Liver (tissue), 7 donors: ENCODE measurements at regions not wholly inside any gene's neighbourhood (a gene's known extent, or its start where the extent isn't known, plus 50 kb on each side); places are given as distances from the start of the nearest gene placed in this dataset.
A peak's percentile ranks its signal among the peaks of the same experiment; 100 is the strongest.
"Not testable (repeated sequence)": the region's sequence is repeated elsewhere in the genome, so short reads cannot be mapped to it uniquely, and the experiment has no call there.

Experiments
- DNase-seq: peaks from one replicate; pipeline ENCODE4 v3.0.0-alpha.2; 2017; ENCODE audit warnings: low spot score
- H3K27ac ChIP-seq, 2 donors: one replicate each; pipeline ENCODE4 v1.7.0; 2013; ENCODE audit warnings: inconsistent platforms in 2 of 2, low read length in 2 of 2, control low read depth in 1 of 2, low read depth in 1 of 2, mild to moderate bottlenecking in 1 of 2
- H3K27me3 ChIP-seq, 4 donors: one replicate each; pipeline versions ENCODE4 v1.6.1 to v1.7.0; 2013; ENCODE audit warnings: low read length in 3 of 4, inconsistent platforms in 1 of 4, mild to moderate bottlenecking in 1 of 4, moderate library complexity in 1 of 4; ENCODE audit not compliant: control insufficient read depth in 4 of 4, insufficient read depth in 4 of 4
- H3K36me3 ChIP-seq, 4 donors: one replicate each; pipeline versions ENCODE4 v1.6.1 to v1.7.0; 2013; ENCODE audit warnings: low read length in 3 of 4, mild to moderate bottlenecking in 3 of 4, low read depth in 1 of 4, moderate library complexity in 1 of 4; ENCODE audit not compliant: control insufficient read depth in 4 of 4, insufficient read depth in 3 of 4
- H3K4me1 ChIP-seq, 4 donors: one replicate each; pipeline versions ENCODE4 v1.6.1 to v1.7.0; 2013; ENCODE audit warnings: low read length in 3 of 4, mild to moderate bottlenecking in 3 of 4, moderate library complexity in 1 of 4; ENCODE audit not compliant: control insufficient read depth in 4 of 4, insufficient read depth in 4 of 4
- H3K4me3 ChIP-seq, 3 donors: one replicate each; pipeline versions ENCODE4 v1.6.1 to v1.7.0; 2013; ENCODE audit warnings: low read length in 3 of 3, control low read depth in 1 of 3, low read depth in 1 of 3, mild to moderate bottlenecking in 1 of 3
- H3K9ac ChIP-seq, 2 donors: one replicate each; pipeline ENCODE4 v1.7.0; 2013; ENCODE audit warnings: low read length in 2 of 2, mild to moderate bottlenecking in 2 of 2, moderate library complexity in 2 of 2, control low read depth in 1 of 2, low read depth in 1 of 2
- H3K9me3 ChIP-seq, 4 donors: one replicate each; pipeline versions ENCODE4 v1.6.1 to v1.7.0; 2013; ENCODE audit warnings: low read length in 3 of 4; ENCODE audit not compliant: control insufficient read depth in 4 of 4
- NR2F2 ChIP-seq: IDR thresholded peaks from 2 replicates; pipeline ENCODE4 v1.6.1; 2016; ENCODE audit warnings: antibody characterized with exemption
- RAD21 ChIP-seq, 2 donors: IDR thresholded peaks; 2 replicates each; pipeline ENCODE4 v1.6.1; 2016; ENCODE audit warnings: antibody characterized with exemption in 2 of 2, mild to moderate bottlenecking in 2 of 2
- WGBS: extraction: QIAGEN DNeasy Blood & Tissue Kit; methylation state at CpG from one replicate; pipeline ENCODE4 v1.1.7; 2013; 5-methylcytosine and 5-hydroxymethylcytosine counted together
- donor health status: healthy.
- donor health status: healthy.
- donor health status: healthy.
- donor health status: healthy.

DNA sequence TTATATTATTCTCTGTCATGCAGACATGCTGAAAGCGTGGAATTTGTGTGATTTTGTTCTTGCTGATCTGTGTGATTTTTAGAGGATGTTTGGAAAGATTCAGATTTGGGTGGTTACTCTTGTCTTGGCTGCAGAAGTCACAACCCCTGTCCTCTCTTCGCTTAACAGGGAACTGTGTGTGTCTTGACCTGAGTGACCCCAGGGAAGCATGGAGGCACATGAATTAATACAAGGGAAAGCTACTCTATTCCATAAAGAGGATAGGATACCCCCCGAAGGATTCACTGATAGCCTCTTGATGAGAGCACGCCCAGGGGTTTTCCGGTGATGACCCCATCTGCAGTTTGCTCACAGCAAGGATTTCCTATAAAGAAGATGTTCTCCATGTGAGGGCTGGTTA, 168.8 kb upstream of the ZNF469 start:
- not testable (repeated sequence) for DNase-seq, H3K4me3 ChIP-seq, H3K9me3 ChIP-seq, H3K4me1 ChIP-seq, H3K27ac ChIP-seq, H3K36me3 ChIP-seq, H3K9ac ChIP-seq, H3K27me3 ChIP-seq
- WGBS, result 70% methylated on average over 4 of the region's 5 CpGs
- peak; percentile 70 for TF ChIP-seq NR2F2

DNA sequence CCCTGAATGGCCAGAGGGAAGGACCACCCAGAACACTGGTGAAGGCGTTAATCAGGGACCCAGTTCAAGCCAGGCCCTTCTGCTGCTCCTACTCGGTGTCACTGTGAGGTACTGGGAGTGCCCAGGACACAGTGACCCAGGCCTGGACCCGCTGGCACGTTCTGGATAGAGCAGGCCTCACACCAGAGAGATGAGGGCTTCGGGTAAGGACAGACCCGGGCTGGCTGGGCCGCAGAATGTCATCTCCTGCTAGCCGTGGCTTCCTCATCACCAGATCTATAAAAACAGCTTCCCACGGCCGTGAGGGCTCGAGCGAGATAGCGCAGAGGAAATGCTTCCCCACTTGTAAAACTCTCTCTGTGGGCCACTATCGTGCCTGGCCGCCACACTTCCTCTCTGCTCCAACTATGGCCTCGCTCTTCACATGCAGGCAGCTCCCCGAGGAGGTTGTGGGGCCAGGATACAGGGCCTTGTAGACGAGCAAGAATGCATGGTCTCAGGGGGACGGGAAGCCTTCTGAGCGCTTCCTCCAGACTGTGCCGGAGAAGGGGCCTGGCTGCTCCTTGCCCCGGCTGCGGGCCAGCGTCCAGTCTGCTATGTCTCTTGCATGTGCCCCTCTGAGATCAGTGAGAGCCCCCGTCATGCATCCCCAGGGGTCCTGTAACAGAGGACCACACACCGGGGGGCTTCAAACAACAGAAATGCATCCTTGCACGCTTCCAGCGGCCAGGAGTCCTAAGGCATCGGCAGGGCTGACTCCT, 161.6 kb upstream of the ZNF469 start:
- not testable (repeated sequence) for H3K9ac ChIP-seq, H3K4me3 ChIP-seq, DNase-seq, H3K9me3 ChIP-seq, H3K27me3 ChIP-seq, H3K36me3 ChIP-seq, H3K4me1 ChIP-seq
- H3K27ac ChIP-seq, result peak overlapping the region in 1 of 2 donors; percentile 35
- 67% methylated on average over 29 of the region's 29 CpGs for WGBS
- TF ChIP-seq RAD21 (IDR thresholded peaks at IDR 0.05), result peak in 1 of 2 donors; percentile 18
- TF ChIP-seq NR2F2, result peak; percentile 50

DNA sequence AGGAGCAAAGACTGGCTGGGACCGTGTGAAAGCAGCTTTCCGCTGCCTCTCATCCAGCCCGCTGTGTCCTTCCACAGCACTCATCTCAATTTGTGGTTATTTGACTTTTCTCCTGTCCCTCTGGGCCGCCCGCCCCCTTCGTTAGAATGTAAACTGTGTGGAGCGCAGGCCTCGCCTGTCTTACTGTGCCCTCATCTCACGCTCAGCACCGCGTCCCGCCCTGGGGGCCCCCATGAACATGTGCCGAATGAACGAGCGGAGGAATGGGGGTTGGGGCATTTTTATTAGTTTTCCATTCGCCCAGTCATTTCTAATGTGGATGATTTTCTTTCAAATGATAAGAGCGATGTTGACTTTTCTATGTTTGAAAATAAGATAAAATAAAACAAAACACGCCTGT, 159.1 kb upstream of the ZNF469 start:
- not testable (repeated sequence) for H3K4me3 ChIP-seq, H3K27me3 ChIP-seq, H3K9me3 ChIP-seq, H3K4me1 ChIP-seq, H3K27ac ChIP-seq, DNase-seq, H3K36me3 ChIP-seq, H3K9ac ChIP-seq
- WGBS, result 74% methylated on average over 18 of the region's 18 CpGs

DNA sequence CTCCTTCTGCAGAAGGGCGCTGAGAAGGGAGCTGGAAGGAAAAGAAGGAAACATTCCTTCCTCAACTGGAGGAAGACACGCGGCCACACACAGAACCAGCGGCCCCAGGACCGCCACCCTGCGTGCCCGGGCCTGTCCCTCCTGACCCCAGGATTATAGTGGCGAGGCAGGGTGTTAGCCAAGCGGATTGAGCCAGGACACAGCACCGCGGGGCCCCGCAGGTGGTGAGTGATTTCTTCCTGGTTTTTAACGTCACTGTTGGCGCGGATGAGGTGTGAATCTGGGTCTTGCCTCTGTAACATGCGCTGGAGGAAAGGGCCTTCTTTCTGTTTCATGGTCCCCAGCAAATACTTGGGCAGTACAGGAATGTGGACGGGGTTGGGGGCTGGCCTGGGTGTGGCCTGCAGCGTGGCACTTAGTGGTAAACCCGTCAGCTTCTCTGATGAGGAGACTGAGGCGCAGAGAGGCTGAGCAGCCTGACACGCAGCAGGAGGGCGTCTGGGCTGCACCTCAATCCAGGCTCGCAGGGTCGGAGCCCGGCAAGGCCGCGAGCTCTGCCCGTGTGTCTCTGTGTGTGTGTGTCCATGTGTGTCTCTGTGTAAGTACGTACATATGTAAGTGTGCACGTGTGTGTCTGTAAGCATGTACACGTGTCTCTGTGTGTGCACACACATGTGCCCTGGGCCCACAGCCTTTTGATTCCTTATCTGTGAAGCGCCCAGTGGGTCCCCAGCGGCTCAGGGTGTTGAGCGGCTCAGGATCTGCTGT, 158.4 kb upstream of the ZNF469 start:
- H3K36me3 ChIP-seq, H3K27me3 ChIP-seq, DNase-seq, H3K4me1 ChIP-seq, H3K9me3 ChIP-seq, H3K27ac ChIP-seq, H3K4me3 ChIP-seq, H3K9ac ChIP-seq: not testable (repeated sequence)
- 85% methylated on average over 34 of the region's 34 CpGs for WGBS

DNA sequence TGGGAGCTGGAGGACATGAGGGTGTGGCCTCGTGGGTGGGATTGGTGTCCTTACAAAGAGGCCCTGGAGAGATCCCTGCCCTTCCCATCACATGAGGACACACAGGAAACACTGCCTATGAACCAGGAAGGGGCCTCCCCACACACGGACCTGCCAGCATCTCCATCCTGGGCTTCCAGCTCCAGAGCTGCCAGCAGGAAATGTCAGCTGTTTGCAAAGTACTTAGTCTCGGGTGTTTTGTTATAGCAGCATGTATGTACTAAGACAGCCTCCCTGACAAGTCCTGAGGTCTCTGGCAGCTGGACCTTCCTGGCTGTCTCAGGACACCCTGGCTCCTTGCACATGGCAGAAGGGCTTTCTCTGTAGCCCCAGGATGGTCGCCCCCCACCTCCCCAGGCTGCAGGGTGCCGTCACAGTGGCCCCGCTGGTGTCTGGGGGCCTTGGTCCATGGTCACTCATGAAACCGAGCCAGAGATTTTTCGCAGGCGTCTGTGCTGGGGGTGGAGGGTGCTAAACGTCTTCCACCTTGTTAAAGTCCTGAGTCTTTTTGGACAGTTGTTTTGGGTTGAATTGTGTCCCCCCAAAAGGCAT, 157.0 kb upstream of the ZNF469 start:
- not testable (repeated sequence) for H3K27ac ChIP-seq, H3K27me3 ChIP-seq, H3K9me3 ChIP-seq, H3K36me3 ChIP-seq, H3K9ac ChIP-seq, H3K4me1 ChIP-seq, DNase-seq, H3K4me3 ChIP-seq
- 79% methylated on average over 10 of the region's 10 CpGs for WGBS

DNA sequence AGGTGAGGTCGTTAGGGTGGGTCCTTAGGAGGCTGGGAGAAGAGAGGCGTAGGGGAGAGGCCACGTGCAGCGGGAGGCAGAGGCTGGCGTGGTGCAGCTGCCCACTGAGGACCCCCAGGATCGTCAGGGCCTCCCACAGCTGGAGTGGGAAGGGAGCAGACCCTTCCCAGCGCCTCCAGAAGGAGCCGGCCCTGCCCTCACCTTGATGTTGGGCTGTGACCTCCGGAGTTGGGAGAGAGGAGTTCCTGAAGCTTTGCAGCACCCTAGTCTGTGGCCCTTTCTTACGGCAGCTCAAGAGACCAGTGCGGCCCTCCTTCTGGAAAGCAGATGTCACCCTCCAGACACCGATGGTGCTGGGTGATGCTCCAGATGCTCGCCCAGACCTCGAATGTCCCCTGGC, 156.5 kb upstream of the ZNF469 start:
- H3K27ac ChIP-seq, DNase-seq, H3K4me1 ChIP-seq, H3K4me3 ChIP-seq, H3K36me3 ChIP-seq, H3K9ac ChIP-seq, H3K9me3 ChIP-seq, H3K27me3 ChIP-seq: not testable (repeated sequence)
- 86% methylated on average over 13 of the region's 14 CpGs for WGBS

DNA sequence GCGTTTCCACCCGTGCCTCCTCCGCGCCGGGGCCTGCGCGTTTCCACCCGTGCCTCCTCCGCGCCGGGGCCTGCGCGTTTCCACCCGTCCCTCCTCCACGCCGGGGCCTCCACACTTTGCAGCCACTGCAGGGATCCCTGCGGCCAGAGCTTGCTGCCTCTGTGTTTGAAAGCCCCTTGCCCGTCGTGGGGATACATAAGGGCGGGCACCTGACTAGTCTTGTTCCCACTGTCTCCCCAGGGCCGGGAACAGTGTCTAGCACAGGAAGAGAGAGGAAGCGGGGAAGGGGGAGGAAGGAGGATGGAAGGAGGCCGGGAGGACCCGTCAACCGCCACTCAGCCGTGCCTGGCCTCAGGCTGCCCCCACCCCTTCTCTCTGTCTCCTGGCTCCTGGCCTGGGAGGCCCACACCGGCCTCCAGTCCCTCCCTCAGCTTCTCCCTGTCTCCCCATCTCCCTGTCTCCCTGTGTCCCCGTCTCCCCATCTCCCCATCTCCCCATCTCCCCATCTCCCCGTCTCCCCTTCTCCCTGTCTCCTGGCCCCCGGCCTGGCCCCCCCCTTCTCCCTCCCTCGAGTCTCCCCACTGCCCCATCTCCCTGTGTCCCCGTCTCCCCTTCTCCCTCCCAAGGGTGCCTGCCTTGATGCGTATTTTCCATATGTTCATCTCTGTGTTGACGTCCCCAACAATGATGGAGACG, 155.6 kb upstream of the ZNF469 start:
- H3K27ac ChIP-seq, H3K27me3 ChIP-seq, DNase-seq, H3K36me3 ChIP-seq, H3K4me3 ChIP-seq, H3K9ac ChIP-seq, H3K4me1 ChIP-seq, H3K9me3 ChIP-seq: not testable (repeated sequence)
- 76% methylated on average over 35 of the region's 35 CpGs for WGBS
